ENCODE measurements at regions not wholly inside any gene's neighbourhood (a gene's known extent, or its start where the extent isn't known, plus 50 kb on each side); places are given as distances from the start of the nearest gene placed in this dataset.

DNA sequence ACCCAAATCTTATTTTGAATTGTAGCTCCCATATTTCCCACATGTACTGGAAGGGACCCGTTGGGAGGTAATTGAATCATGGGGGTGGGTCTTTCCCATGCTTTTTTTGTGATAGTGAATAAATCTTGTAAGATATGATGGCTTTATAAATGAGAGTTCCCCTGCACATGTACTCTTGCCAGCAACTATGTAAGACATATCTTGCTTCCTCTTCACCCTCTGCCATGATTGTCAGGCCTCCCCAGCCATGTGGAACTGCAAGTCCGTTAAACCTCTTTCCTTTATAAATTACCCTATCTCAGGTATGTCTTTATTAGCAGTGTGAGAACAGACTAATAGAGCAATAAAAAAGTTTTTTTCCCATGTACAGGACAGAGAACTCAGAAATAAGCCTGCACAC is 468.4 kb upstream of the SPHKAP start:
- TF ChIP-seq, protein P1, sequence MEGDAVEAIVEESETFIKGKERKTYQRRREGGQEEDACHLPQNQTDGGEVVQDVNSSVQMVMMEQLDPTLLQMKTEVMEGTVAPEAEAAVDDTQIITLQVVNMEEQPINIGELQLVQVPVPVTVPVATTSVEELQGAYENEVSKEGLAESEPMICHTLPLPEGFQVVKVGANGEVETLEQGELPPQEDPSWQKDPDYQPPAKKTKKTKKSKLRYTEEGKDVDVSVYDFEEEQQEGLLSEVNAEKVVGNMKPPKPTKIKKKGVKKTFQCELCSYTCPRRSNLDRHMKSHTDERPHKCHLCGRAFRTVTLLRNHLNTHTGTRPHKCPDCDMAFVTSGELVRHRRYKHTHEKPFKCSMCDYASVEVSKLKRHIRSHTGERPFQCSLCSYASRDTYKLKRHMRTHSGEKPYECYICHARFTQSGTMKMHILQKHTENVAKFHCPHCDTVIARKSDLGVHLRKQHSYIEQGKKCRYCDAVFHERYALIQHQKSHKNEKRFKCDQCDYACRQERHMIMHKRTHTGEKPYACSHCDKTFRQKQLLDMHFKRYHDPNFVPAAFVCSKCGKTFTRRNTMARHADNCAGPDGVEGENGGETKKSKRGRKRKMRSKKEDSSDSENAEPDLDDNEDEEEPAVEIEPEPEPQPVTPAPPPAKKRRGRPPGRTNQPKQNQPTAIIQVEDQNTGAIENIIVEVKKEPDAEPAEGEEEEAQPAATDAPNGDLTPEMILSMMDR (IDR thresholded peaks at IDR 0.05; ENCODE audit: insufficient read depth, low read length, poor library complexity, severe bottlenecking): no peak
- no peak for TF ChIP-seq EZH2phosphoT487 (conservative IDR thresholded peaks at IDR 0.05; ENCODE audit: low read length)
